ENCODE measurements at regions not wholly inside any gene's neighbourhood (a gene's known extent, or its start where the extent isn't known, plus 50 kb on each side); places are given as distances from the start of the nearest gene placed in this dataset.

DNA sequence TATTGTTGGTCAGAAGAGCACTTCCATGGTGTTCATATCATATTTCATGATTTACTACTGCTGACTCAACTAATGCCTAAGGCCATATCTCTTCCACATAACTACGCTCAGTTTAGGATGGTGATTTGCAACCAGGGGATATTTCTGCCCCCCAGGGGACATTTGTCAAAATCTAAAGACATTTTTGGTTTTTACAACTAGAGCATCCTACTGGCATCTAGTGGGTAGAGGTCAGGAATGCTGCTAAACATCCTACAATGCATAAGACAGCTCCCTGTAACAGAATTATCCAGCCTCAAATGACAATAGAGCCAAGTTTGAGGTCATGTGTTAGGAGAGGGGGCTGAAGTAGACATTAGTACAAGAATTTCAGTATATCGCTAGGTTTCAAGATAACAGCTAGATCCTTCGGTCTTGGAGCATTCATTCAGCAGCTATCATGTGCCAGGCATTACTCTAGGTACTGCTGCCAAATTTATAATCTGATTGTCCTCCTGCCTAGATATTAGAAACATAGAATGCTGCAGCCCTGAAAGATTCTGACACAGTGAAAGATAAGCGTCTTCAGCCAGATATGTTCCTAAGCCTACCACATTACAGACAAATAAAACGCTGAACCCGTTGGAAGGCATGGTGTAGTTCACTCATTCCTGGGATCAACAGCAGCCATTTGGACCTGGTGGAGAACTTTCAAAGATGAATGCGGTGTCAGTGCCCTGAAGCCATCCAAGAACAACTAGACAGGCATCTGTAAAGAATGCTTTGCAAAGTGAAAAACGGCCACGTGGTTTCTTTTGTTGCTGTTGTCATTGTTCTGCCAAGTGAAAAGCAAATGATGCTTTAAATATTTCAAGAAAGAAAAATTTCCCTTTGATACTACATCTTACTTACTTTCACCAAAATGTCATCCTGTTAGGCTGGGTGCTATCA lies 55.5 kb upstream of the FST start:
- intact Hi-C loops (cut with DNase I) = no loop called here
- ATAC-seq (peak in 1 of 2 donors; percentile 30), DNase-seq (no peak)

DNA sequence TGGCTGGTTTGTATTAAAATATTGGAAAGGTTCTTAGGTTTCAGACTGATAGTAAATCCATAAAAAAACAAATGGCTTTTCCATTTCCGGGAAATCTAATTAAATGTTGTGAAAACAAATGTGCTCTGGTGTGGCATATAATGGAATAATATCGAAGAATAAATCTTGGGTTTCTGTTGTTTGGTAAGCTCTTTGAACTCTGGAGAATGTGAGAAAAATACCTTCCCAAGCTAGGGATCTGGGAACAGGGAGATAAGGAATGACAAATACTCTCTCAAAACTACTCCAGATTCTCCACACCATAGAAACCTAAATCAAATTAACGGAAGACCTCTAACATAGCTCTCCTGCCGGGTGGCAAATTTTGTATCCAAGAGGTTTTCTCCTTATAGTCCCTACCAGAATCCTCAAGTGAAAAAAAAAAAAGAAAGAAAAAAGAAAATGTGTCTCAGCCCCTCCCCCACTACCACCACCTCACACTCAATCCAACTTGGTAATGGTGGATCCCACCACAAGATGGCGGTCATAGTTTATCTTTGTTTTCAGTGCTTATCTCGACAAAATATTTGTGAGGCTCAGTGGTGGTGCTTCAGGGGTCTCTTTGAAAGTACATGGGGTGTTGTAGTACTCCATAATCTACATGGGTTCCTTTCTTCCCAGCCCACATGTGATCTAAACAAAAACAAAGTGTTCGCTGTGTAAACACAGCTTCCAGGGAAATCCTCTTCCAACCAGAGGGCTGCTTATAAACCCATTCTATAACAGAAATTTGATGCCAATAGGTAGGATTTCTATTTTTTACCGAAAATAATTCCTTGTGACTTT lies 54.5 kb upstream of the FST start:
- no peak for ATAC-seq
- DNase-seq = no peak
- intact Hi-C loops (cut with DNase I) = no loop called here

DNA sequence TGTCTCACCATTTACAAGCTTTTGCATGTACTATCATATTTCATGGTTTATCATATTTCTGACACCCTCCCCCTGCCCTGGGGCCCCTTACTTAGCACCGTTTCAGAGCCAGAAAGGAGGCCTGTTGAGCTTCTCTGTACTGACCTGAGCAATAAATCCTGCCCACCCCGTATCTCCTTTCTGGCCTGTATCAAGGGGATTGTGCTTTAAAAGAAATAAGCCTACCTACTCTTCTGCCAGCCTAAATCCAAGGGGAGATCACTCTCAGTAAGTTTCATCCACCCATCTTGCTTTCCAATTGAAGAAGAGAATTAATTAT lies 54.0 kb upstream of the FST start:
- DNase-seq (no peak), ATAC-seq (no peak)
- intact Hi-C loops (cut with DNase I) = no loop called here

DNA sequence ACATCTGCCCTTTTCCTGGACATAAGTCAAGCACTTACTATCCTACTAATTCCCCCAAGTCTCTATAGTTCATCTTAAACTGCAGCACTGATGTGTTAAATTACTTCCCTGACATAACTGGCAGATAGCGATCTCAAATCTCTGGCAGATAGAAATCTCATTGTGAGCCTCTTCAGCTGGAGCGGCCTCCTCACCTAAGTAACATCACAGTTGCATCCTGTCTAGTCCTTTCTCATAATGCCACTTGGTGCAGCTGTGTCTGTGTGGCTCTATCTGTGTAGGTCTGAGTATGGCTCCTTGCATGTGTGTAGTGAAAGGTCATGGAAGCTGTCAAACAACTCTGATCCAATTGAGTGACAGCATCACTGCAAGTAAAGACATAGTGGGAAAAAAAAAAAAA lies 53.6 kb upstream of the FST start:
- ATAC-seq = no peak
- intact Hi-C loops (cut with DNase I) = no loop called here
- no peak for DNase-seq

DNA sequence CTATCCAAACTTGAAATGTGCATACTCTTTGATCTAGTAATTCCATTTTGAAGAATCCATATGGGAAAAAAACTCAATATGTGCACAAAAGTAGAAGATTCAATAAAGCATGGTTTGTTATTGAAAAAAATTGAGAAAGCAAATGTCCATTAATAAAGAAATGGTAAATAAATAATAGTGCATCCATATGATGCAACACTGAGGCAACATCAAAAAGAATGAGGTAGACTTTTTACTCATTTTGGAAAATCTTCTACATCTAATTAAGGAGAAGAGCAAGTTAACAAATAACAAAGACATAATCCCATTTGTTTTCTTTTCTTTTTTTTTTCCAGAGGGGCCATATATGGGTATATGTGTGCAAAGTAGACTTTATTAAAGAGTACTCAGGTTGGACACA lies 52.5 kb upstream of the FST start:
- ATAC-seq (no peak), DNase-seq (no peak)
- intact Hi-C loops (cut with DNase I) = no loop called here

DNA sequence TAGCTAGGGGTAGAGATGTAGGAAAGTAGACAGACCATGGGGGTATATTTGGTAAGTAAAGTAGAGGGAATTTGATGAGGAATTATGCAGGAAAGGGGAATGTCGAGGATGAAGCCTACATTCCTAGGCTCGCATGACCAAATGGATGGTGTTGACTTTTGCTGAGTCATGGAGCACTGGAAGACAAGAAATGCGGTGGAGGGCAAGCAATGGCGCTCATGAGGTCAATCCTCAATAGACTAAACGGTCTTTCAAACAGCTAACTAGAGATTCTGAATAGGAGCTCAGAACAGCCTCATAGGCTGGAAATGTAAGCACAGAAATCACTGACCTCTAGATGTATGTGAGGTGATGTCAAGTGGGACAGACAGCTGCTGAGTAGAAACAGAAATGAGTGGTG lies 50.7 kb upstream of the FST start:
- intact Hi-C loops (cut with DNase I) = no loop called here
- DNase-seq (no peak), ATAC-seq (no peak)

DNA sequence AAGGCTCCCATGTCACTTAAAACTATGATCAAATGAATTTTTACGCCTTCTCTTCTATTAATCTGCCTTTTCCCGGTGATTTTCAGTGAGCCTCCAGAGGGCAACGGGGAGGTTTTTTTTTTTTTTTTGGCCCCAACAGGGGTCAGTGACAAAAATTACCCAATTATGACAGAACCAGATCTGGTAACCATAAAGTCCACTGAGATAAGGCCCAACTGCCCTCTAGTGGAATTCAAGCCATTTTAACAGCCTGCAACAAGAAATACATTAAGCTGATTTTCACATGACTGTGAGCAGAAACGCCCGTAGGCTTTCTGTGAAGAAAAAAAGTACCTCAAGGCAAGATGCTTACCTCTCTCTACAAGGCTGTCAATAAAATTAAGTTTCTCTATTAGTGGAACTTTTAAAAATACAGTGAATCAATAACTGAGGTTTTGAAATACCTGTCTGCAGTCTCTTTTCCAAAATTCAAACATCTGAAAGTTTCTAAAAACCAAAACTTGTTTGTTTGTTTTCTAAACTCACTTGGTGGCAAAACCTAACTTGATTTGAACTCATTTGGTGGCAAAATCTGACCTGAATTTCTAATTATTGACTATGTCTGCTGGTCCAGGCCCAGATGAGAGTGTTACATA lies 49.7 kb upstream of the FST start:
- intact Hi-C loops (cut with DNase I) = no loop called here
- DNase-seq (no peak), ATAC-seq (peak; percentile 34 to 47)

Data from left cardiac atrium (tissue), 4 donors.